Urothelium cell line (cell line): ENCODE measurements at regions not wholly inside any gene's neighbourhood (a gene's known extent, or its start where the extent isn't known, plus 50 kb on each side); places are given as distances from the start of the nearest gene placed in this dataset.

ENCODE experiments used
- DNase-seq: peaks from one replicate; pipeline ENCODE4 v3.0.0; 2011; ENCODE audit warnings: low spot score, mixed read lengths
- FAIRE-seq: peaks from 2 replicates; lab custom pipeline; 2011; peaks lifted over from hg19 to GRCh38; lab: Jason Lieb, UNC

DNA sequence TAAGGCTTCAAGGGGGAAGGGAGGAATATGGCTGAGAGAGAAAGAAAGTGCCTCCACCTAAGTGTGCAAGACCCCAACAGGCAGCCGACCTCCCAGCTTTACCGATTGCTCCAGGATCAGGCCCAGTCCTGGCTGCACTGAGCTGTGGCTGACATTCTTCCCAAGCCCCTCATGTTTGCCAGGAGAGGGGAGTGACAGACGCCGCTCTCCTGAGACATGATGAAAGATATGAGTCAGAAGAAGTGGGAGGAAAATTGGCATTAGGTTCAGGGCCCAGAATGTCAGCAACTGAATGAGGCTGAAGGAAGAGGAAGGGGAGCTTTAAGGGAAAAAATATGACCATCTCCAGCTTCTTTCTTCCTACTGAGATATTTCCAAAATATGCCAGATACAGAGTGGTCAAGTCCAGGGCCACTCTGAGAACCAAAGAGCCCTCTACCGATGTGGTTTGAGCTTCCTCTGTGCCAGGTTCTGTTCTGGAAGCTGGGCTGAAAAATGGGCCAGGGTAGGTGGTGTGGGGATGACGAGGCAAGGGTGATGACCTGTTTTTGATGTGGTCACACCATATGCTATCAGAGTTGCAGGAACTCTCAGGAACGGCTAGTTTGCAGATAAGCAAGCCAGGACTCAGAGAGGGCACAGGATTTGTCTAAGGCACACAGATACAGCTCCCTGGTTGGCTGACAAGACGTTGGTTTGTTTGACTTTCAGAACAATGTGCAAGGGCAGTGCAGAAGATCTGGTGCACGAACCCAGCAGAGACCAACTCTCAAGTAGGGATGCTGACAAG, 176.7 kb downstream of the SOX9 start:
- DNase-seq (peak; percentile 89), FAIRE-seq (peak; percentile 96)

DNA sequence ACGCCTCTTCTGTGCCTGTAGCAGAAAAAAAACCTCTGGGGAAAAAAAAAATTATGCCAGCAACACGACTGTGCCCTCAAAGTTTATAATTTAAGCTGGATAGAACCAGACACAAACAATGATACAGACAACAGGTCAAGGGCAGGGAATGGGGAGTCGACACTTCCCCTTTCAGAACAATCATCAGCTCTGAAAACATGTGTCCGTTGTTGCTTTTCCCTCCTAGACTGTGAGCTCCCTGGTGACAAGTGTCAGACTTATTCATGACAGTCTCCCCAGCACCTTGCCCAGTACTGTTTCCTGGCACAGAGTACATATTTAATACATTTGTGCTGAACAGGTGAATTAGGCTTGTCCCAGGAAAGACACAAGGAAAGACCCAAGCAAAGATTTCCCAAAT, 178.3 kb downstream of the SOX9 start:
- no peak for DNase-seq
- FAIRE-seq = peak; percentile 69

GRCh38 chr17:72299592-72299991, 178.8 kb downstream of the SOX9 start:
- no peak for FAIRE-seq
- no peak for DNase-seq

DNA sequence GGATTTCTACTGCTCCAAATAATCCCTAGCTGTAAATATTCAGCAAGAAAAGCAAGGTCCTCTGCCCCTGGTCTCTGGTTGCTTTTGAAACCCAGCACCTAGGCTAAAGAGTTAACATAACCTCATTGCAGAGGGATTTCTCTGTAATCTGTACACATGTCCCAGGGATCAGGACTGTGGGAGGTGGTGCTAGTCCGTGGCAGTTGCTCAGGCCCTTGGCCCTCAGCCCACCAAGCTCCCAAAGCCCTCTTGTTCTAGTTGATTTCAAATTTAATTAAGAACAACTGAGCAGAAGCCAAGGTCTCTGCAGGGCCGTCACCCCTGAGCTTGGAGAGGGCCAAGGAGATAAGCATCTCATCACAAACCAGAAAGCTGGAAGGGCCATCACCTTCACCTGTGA, 181.1 kb downstream of the SOX9 start:
- FAIRE-seq (no peak), DNase-seq (no peak)

- DNase-seq (no peak), FAIRE-seq (no peak)
These were observed 181.9 kb downstream of the SOX9 start for GRCh38 chr17:72302735-72303134.

DNA sequence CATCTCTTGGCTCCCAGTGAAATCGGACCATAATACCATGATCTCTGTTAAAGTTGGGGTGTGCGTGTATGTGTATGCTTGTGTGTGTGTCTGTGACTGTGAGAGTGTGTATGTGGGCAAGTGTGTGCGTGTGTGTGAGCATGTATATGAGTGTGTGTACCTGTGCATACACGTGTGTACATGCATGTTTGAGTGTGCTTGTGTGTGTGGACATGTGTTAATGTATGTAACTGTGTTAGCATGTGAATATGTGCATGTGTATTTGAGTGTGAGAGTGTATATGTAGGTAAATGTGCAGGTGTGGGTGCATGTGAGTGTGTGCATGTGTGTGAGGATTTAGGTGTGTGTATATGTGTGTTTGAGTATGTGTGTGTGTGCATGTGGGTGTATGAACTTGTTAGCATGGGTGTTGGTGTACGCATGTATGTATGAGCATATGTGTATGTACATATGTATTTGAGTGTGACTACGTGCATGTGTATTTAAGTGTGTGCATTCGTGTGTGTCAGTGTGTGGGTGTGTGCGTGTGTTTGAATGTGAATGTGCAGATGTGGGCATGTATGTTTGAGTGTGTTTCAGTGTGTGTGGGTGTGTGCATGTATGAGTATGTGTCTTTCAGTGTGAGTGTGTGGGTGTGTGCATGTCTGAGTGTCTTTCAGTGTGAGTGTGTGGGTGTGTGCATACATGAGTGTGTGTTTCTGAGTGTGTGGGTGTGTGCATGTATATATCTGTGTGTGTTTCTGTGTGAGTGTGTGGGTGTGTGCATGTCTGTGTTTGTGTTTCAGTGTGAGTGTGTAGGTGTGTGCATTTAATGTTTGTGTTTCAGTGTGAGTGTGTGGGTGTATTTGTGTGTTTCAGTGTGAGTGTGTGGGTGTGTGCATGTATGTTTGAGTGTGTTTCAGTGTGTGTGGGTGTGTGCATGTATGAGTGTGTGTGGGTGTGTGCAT, 183.2 kb downstream of the SOX9 start:
- DNase-seq (no peak), FAIRE-seq (peak; percentile 99)

- FAIRE-seq (no peak), DNase-seq (no peak)
These were observed 184.0 kb downstream of the SOX9 start for GRCh38 chr17:72304859-72305258.

DNA sequence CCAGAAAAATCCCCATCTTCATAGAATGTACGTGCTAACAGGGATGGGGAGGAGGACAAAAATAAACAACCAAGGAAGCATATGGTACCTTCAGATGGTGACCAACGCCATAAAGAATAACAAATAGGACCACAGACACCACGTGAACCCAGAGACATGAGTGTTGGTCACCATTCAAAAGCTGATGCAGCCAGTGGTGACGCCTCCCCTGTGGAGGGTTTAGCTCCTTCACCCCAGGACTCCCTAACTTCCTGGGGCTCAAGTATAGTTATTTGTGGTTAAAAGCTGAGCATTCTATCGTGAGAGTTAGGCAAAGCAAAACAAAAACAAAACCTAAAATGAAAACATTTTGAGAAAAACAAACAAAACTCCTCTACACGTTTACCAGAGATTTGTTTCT, 184.7 kb downstream of the SOX9 start:
- FAIRE-seq (no peak), DNase-seq (no peak)

DNA sequence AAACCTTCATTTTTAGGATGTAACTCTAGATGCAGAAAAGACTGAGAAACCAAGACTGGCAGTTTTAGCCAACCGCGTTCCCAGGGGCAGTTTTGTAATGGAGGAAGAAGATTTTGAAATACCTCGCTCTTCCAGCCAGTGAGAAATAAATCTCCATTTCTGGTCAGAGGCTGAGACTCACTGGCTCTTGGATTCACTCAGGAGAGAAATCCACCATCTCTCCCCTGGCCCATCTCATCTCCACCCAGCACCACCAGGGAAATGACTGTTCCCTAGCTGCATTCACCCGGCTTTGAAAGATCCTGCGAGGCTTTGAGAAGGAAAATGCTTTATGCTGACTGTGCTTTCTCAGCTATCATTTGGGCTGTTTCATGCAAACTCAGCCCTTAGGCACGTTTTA, 185.2 kb downstream of the SOX9 start:
- FAIRE-seq = no peak
- no peak for DNase-seq

DNA sequence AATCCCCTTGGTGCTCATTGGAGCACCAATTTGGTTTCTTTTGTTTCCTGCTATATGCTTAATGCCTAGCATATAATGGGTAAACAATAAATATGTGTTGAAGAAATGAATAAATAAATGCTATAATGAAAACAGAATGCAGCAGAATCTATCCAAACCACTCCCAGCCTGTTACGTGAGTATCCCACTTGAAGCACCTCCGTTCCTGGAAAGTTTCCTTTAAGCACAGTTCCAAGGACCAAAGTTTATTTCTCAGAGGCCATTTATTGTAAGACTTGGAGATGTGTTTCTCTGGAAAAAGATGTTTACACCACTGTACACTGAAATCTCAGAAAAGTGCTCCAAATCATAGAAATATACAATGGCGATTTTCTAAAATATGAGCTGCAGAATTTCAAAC, 187.0 kb downstream of the SOX9 start:
- DNase-seq (no peak), FAIRE-seq (no peak)

- FAIRE-seq (no peak), DNase-seq (no peak)
These were observed 188.0 kb downstream of the SOX9 start for GRCh38 chr17:72308744-72309385.

- FAIRE-seq (no peak), DNase-seq (no peak)
These were observed 190.2 kb downstream of the SOX9 start for GRCh38 chr17:72311004-72311403.

- peak; percentile 83 for FAIRE-seq
These were observed 194.5 kb downstream of the SOX9 start for GRCh38 chr17:72315122-72315913.

DNA sequence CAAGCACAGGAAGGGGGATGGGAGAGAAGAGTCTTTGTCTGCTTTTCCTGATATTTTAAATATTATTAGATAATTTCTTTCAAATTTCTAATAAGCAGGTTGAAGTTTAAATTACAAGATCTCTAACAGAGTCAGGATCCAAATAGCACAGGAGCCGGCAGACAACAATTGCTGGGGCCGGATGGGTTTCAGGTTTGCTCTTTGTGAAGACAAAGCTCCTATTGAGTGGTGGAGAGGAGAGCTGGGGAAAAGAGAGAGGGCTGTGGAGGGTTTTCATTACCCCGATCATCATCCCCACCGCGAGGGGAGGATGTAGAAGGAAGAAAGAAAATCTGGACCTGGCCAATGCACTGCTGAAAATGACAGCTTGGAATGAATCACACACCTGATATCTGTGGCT, 197.3 kb downstream of the SOX9 start:
- DNase-seq = no peak
- FAIRE-seq = no peak

More at GRCh38 chr17:72315122-72315913, 194.5 kb downstream of the SOX9 start:
- no peak for DNase-seq

DNA sequence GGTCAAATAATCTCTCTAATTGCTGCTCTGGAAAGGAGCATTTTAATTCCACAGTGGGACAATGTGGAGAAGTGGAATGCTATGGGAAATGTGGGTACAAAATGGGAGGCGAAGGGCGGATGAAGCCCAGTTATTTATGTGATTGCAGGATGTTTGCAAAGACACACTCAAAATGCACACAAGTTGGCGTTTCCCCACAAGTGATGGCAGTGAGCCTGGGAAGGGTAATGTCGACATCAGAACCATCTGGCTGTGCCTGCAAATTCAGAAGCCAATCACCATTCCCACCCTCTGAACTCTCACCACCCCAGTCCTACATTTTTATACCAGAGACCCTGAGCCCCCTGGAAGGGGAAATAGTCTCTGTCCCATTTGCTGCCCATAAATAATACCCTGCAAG, 201.1 kb downstream of the SOX9 start:
- peak; percentile 89 for FAIRE-seq
- no peak for DNase-seq

DNA sequence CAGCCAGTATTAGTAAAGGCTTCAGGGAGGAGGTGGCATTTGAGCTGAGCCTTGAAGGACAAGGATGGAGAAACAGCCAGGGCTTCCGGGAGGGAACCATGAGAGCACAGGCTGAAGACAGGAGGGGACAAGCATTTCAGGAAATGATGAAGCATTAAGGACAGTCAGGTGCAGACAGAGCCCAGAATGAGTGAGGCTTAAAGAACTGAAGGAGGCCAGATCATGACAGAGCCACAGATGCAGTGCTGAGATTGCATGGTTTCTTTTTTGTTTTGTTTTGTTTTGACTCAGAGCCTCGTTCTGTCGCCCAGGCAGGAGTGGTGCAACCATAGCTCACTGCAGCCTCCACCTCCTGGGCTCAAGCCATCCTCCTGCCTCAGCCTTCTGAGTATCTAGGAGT, 211.5 kb downstream of the SOX9 start:
- DNase-seq (no peak), FAIRE-seq (no peak)

DNA sequence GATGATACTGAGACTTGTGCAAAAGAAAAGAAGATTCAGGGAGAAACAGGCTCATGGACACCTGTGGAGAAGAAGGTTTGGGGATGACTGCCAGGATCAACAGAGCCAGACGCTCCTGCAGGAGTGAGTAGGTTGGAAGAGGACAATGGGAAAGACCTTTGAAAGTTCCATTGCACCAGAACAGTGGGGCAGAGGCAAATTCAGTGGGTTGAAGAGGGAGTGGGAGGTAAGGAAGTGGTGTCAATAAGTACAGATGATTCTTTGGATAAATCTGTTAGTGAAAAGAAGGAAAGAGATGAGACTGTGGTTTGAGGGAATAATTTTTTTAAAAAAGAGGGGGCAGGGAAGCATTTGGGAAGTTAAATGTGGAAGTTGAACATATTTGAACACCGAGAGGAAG, 212.8 kb downstream of the SOX9 start:
- DNase-seq (no peak), FAIRE-seq (no peak)

- FAIRE-seq (no peak), DNase-seq (peak; percentile 46)
These were observed 213.4 kb downstream of the SOX9 start for GRCh38 chr17:72334205-72334604.

- FAIRE-seq (peak; percentile 68), DNase-seq (no peak)
These were observed 215.4 kb downstream of the SOX9 start for GRCh38 chr17:72336026-72336803.

DNA sequence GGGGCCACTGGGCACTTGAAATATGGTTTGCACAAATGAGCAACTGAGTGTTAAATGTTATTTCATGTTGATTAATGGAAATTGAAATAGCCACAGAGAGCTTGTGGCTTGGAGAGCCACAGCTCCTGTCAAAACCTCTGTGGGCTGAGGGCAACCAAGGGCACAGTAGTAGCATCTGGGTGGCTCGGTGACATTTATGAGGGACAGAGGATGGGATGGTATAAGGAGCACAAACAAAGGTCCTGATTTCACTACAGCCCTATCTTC, 215.9 kb downstream of the SOX9 start:
- DNase-seq (no peak), FAIRE-seq (no peak)
